ENCODE measurements at regions not wholly inside any gene's neighbourhood (a gene's known extent, or its start where the extent isn't known, plus 50 kb on each side); places are given as distances from the start of the nearest gene placed in this dataset.
"Not testable (repeated sequence)": the region's sequence is repeated elsewhere in the genome, so short reads cannot be mapped to it uniquely, and the experiment has no call there.

DNA sequence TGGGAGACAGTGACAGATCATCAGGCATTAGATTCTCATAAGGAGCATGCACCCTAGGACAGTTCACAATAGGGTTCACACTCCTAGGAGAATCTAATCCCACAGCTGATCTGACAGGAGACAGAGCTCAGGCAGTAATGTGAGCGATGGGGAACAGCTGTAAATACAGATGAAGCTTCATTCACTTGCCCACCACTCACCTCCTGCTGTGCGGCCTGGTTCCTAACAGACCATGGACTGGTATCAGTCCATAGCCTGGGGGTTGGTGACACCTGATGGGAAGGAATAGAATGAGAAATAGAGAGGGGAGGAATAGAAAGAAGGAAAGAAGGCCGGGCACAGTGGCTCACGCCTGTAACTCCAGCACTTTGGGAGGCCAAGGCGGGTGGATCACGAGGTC, 336.8 kb upstream of the SASH1 start:
- Histone ChIP-seq H2AFZ (ENCODE audit: low read length) (no peak overlapping the region), H4K8ac (ENCODE audit: extremely low read depth, insufficient read depth, low read length) (no peak overlapping the region), H2BK15ac (ENCODE audit: low read length) (no peak overlapping the region), H3K9me3 (ENCODE audit: insufficient read depth in 2 of 2, low read depth in 1 of 2, low read length in 1 of 2) (peaks cover 13 to 14% of the 10 kb centered on the region in 2 experiments; a peak in 3 of 4 replicates), H3K4me3 (ENCODE audit: extremely low read depth in 1 of 4, insufficient read depth in 2 of 4, low read depth in 3 of 4, low read length in 4 of 4) (no peak overlapping the region), H2BK12ac (ENCODE audit: low read depth, low read length) (no peak overlapping the region), H4K20me1 (replicated peaks in 1 of 2; ENCODE audit: control insufficient read depth in 1 of 2, insufficient read depth in 2 of 2, low read length in 2 of 2) (no peaks in the 10 kb centered on the region), H3K23ac (ENCODE audit: insufficient read length) (no peak overlapping the region), H3K4me1 (replicated peaks in 1 of 4; ENCODE audit: control insufficient read depth in 3 of 4, insufficient read depth in 4 of 4, low read length in 3 of 4) (no peaks in the 10 kb centered on the region), H3K9ac (replicated peaks in 1 of 4; ENCODE audit: extremely low read depth in 1 of 4, low read depth in 3 of 4, low read length in 3 of 4) (no peak overlapping the region), H3K18ac (ENCODE audit: extremely low read depth, low read length) (no peak overlapping the region), H3K23me2 (ENCODE audit: low read depth, low read length) (no peaks in the 10 kb centered on the region), H3K27me3 (replicated peaks in 1 of 4; ENCODE audit: control insufficient read depth in 3 of 4, extremely low read depth in 1 of 4, insufficient read depth in 3 of 4, low read length in 3 of 4) (no peaks in the 10 kb centered on the region), H3K4me2 (ENCODE audit: insufficient read depth in 1 of 2, low read depth in 2 of 2, low read length in 2 of 2) (no peak overlapping the region), H3K36me3 (ENCODE audit: control insufficient read depth in 2 of 4, insufficient read depth in 4 of 4, low read length in 3 of 4) (no peaks in the 10 kb centered on the region), H3K56ac (replicated peaks; ENCODE audit: insufficient read length, low read depth, low read length) (no peak overlapping the region), H3K79me1 (ENCODE audit: low read depth, low read length) (no peaks in the 10 kb centered on the region), H4K91ac (replicated peaks; ENCODE audit: insufficient read length, low read length) (no peak overlapping the region), H2BK5ac (ENCODE audit: low read depth, low read length) (no peak overlapping the region), H4K5ac (ENCODE audit: insufficient read length, low read depth, low read length) (no peak overlapping the region), H2AK5ac (ENCODE audit: low read depth, low read length) (no peak overlapping the region), H3K14ac (ENCODE audit: insufficient read length) (no peak overlapping the region), H2BK120ac (replicated peaks; ENCODE audit: low read depth, low read length) (no peak overlapping the region), H3K27ac (ENCODE audit: low read depth, low read length) (no peak overlapping the region), H2BK20ac (ENCODE audit: low read length) (no peak overlapping the region), H3K79me2 (ENCODE audit: control insufficient read depth in 1 of 2, insufficient read depth in 2 of 2, low read length in 2 of 2) (no peaks in the 10 kb centered on the region), H3K4ac (replicated peaks; ENCODE audit: insufficient read length, low read depth, low read length) (no peak overlapping the region)
- FAIRE-seq: no peak
- ChIA-PET CTCF (ENCODE audit: partially characterized antibody) (interaction anchor here (0.8 kb wide), 1 partner anchor 22 kb away, joined by 3 read pairs; no protein-coding TSS in a partner anchor), POLR2A (ENCODE audit: partially characterized antibody) (no interaction called here)
- no peak for DNase-seq (ENCODE audit: low read depth in 1 of 2, low spot score in 2 of 2)
- WGBS, 2 experiments (ENCODE audit: extremely low coverage in 1 of 2, insufficient coverage in 1 of 2, insufficient read length in 1 of 2, insufficient replicate concordance in 2 of 2, low coverage in 1 of 2, low lambda C conversion rate in 2 of 2, missing lambda C conversion rate in 1 of 2): 95% methylated on average over 6 of the region's 6 CpGs; no CpG with 5 or more reads in 1 of the 2 experiments
- no peak for TF ChIP-seq SRF (IDR thresholded peaks at IDR 0.05; ENCODE audit: low read depth, low read length)
- no peak for TF ChIP-seq JUND (IDR thresholded peaks at IDR 0.05; ENCODE audit: low read length)

DNA sequence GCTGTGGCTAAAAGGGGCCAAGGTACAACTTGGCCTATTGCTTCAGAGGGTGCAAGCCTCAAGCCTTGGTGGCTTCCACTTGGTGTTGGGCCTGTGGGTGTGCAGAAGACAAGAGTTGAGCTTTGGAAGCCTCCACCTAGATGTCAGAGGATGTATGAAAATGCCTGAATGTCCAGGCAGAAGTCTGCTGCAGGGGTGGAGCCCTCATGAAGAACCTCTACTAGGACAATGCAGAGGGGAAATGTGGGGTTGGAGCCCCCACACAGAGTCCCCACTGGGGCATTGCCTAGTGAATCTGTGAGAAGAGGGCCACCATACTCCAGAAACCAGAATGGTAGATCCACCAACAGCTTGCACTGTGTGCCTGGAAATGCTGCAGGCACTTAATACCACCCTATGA, 332.1 kb upstream of the SASH1 start:
- H4K8ac ChIP-seq (ENCODE audit: extremely low read depth, insufficient read depth, low read length); H3K79me1 ChIP-seq (ENCODE audit: low read depth, low read length); H2BK120ac ChIP-seq (replicated peaks; ENCODE audit: low read depth, low read length); H3K4me1 ChIP-seq (replicated peaks in 1 of 4; ENCODE audit: control insufficient read depth in 3 of 4, insufficient read depth in 4 of 4, low read length in 3 of 4); H2AK5ac ChIP-seq (ENCODE audit: low read depth, low read length); H4K20me1 ChIP-seq (replicated peaks in 1 of 2; ENCODE audit: control insufficient read depth in 1 of 2, insufficient read depth in 2 of 2, low read length in 2 of 2); H3K9ac ChIP-seq (replicated peaks in 1 of 4; ENCODE audit: extremely low read depth in 1 of 4, low read depth in 3 of 4, low read length in 3 of 4); H3K4me3 ChIP-seq (ENCODE audit: extremely low read depth in 1 of 4, insufficient read depth in 2 of 4, low read depth in 3 of 4, low read length in 4 of 4); H3K4me2 ChIP-seq (ENCODE audit: insufficient read depth in 1 of 2, low read depth in 2 of 2, low read length in 2 of 2); H3K79me2 ChIP-seq (ENCODE audit: control insufficient read depth in 1 of 2, insufficient read depth in 2 of 2, low read length in 2 of 2); H3K18ac ChIP-seq (ENCODE audit: extremely low read depth, low read length); H3K36me3 ChIP-seq (ENCODE audit: control insufficient read depth in 2 of 4, insufficient read depth in 4 of 4, low read length in 3 of 4); H2BK5ac ChIP-seq (ENCODE audit: low read depth, low read length); H3K23ac ChIP-seq (ENCODE audit: insufficient read length); H2BK15ac ChIP-seq (ENCODE audit: low read length); CTCF ChIA-PET (ENCODE audit: partially characterized antibody); H3K4ac ChIP-seq (replicated peaks; ENCODE audit: insufficient read length, low read depth, low read length); H3K56ac ChIP-seq (replicated peaks; ENCODE audit: insufficient read length, low read depth, low read length); H2BK12ac ChIP-seq (ENCODE audit: low read depth, low read length); POLR2A ChIA-PET (ENCODE audit: partially characterized antibody); H2BK20ac ChIP-seq (ENCODE audit: low read length); H4K91ac ChIP-seq (replicated peaks; ENCODE audit: insufficient read length, low read length); FAIRE-seq; H2AFZ ChIP-seq (ENCODE audit: low read length); H3K23me2 ChIP-seq (ENCODE audit: low read depth, low read length); H4K5ac ChIP-seq (ENCODE audit: insufficient read length, low read depth, low read length); DNase-seq (ENCODE audit: low read depth in 1 of 2, low spot score in 2 of 2); H3K27ac ChIP-seq (ENCODE audit: low read depth, low read length); H3K14ac ChIP-seq (ENCODE audit: insufficient read length); H3K27me3 ChIP-seq (replicated peaks in 1 of 4; ENCODE audit: control insufficient read depth in 3 of 4, extremely low read depth in 1 of 4, insufficient read depth in 3 of 4, low read length in 3 of 4): not testable (repeated sequence)
- H3K9me3 ChIP-seq (ENCODE audit: insufficient read depth in 2 of 2, low read depth in 1 of 2, low read length in 1 of 2): peaks cover 17 to 21% of the 10 kb centered on the region in 2 experiments; a peak in 3 of 4 replicates

All from H1 (cell line).